T-helper 17 cell (primary cell): ENCODE measurements at regions not wholly inside any gene's neighbourhood (a gene's known extent, or its start where the extent isn't known, plus 50 kb on each side); places are given as distances from the start of the nearest gene placed in this dataset.

Source experiments
- ATAC-seq: fragments of 150-1000 bp; cut with Tn5 transposase; 2 replicates; pipeline ENCODE4 v1.10.0; 2021; ENCODE audit warnings: mild to moderate bottlenecking, moderate library complexity
- DNase-seq, 3 donors: peaks; one replicate each; pipeline versions ENCODE4 v3.0.0 to v3.0.0-alpha.2; 2020 to 2021
- H3K9me3 ChIP-seq: one replicate; pipeline ENCODE4 v1.7.0; 2013; ENCODE audit warnings: low read length, mild to moderate bottlenecking; ENCODE audit not compliant: control insufficient read depth, poor library complexity, severe bottlenecking
- H3K27ac Mint-ChIP-seq: one replicate; pipeline ENCODE4 v1.8.0; 2022; ENCODE audit warnings: mild to moderate bottlenecking, moderate library complexity, mixed read lengths
- H3K27me3 Mint-ChIP-seq: one replicate; pipeline ENCODE4 v1.8.0; 2022; ENCODE audit warnings: mixed read lengths
- H3K36me3 Mint-ChIP-seq: one replicate; pipeline ENCODE4 v1.8.0; 2022; ENCODE audit warnings: low read depth, mixed read lengths
- H3K4me1 Mint-ChIP-seq: one replicate; pipeline ENCODE4 v1.8.0; 2022; ENCODE audit warnings: mild to moderate bottlenecking, mixed read lengths
- H3K4me3 Mint-ChIP-seq: one replicate; pipeline ENCODE4 v1.8.0; 2022; ENCODE audit warnings: mild to moderate bottlenecking, moderate library complexity, mixed read lengths

DNA sequence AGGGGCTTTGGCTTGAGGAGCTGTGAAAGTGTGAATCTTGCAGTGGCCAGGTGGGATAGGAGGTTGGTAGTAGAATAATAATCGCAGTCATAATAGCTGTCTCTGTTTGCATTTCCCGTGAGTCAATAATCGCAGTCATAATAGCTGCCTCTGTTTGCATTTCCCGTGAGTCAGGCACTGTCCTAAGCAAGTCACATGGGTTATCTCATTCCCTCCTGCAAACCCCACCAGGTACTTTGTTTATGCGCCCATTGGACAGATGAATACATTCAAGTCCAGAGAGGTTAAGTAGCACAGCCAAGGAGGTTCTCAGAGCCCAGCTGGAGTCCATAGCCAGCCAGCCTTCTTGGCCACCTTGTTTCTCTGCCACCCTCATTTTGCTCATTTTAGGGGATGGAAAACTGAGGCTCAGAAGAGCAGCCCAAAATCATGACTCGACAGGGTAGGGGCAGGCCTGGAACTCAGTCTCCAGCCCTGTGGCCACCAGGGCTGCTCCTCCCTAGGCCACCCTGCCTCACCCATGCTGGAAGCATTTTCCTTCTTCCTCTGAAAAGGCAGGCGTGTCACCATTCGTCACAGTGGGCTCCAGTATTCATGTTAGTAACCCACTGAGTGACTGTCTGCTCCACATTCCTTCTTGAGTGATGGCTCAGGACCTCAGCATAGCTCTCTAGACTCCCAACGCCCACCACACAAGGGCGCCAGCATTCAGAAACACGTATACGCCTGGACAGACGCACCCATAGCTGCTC, 206.2 kb downstream of the URI1 start:
- Mint-ChIP-seq H3K4me3 (no peak overlapping the region), H3K27ac (no peak overlapping the region), H3K36me3 (no peaks in the 10 kb centered on the region), H3K27me3 (peaks cover 35% of the 10 kb centered on the region), H3K4me1 (no peaks in the 10 kb centered on the region)
- DNase-seq = no peak
- ATAC-seq = no peak
- no peaks in the 10 kb centered on the region for H3K9me3 ChIP-seq

- H3K4me3 Mint-ChIP-seq = no peak overlapping the region
- no peaks in the 10 kb centered on the region for H3K4me1 Mint-ChIP-seq
- no peaks in the 10 kb centered on the region for H3K36me3 Mint-ChIP-seq
- DNase-seq (no peak), ATAC-seq (no peak)
- peak overlapping the region; percentile 43 for H3K27ac Mint-ChIP-seq
- H3K9me3 ChIP-seq = no peaks in the 10 kb centered on the region
- H3K27me3 Mint-ChIP-seq = peaks cover 36% of the 10 kb centered on the region
These were observed 206.8 kb downstream of the URI1 start for GRCh38 chr19:30148803-30149202.

- DNase-seq (no peak), ATAC-seq (no peak)
- Mint-ChIP-seq H3K27ac (peak overlapping the region; percentile 43), H3K4me1 (no peaks in the 10 kb centered on the region), H3K4me3 (no peak overlapping the region), H3K36me3 (no peaks in the 10 kb centered on the region), H3K27me3 (peaks cover 37% of the 10 kb centered on the region)
- H3K9me3 ChIP-seq = no peaks in the 10 kb centered on the region
These were observed 207.3 kb downstream of the URI1 start for GRCh38 chr19:30149300-30149699.

DNA sequence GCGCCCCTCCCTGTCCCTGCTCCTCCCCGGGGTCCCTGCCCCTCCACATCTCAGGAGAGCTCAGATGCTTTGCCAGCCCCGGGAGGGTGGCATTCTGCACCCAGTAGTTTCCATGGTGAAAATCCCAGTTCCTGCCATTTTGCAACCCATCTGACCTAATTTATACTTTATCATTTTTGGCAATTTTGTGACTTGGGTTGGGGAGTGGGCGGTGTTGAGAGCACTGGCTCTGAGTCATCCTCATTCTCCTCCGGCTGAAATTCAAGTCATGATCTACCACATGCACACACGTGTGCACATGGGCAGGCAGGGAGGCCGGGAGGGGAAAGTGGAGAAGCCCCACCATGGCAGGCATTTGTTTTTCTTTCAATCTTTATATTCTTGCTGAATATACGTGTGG, 208.6 kb downstream of the URI1 start:
- no peak overlapping the region for H3K4me3 Mint-ChIP-seq
- ATAC-seq (no peak), DNase-seq (no peak)
- H3K4me1 Mint-ChIP-seq = no peaks in the 10 kb centered on the region
- H3K27me3 Mint-ChIP-seq = peaks cover 37% of the 10 kb centered on the region
- no peaks in the 10 kb centered on the region for H3K36me3 Mint-ChIP-seq
- H3K9me3 ChIP-seq = no peaks in the 10 kb centered on the region
- no peak overlapping the region for H3K27ac Mint-ChIP-seq

DNA sequence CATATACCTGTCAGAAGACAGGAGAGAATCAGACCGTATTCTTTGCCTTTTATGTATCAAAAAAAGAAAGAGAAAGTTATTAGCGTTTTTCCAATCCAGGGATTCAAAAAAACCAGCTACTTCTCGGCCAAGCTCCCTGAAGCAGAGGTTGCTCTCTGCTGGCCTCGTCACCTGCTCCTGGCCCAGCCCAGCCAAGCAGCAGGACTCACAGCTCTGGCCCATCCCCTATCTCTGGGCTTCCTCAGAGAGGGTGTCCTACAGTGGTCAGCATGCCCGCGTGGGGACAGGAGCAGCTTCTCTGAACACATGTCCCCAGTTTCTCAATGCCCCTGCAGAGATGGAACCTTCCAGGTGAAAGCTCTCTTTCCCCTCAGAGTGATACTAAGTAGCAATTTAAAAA, 209.0 kb downstream of the URI1 start:
- no peak for ATAC-seq
- no peaks in the 10 kb centered on the region for H3K9me3 ChIP-seq
- no peak overlapping the region for H3K4me3 Mint-ChIP-seq
- no peaks in the 10 kb centered on the region for H3K4me1 Mint-ChIP-seq
- no peak overlapping the region for H3K27ac Mint-ChIP-seq
- no peak for DNase-seq
- peaks cover 33% of the 10 kb centered on the region for H3K27me3 Mint-ChIP-seq
- H3K36me3 Mint-ChIP-seq = no peaks in the 10 kb centered on the region

- DNase-seq (no peak), ATAC-seq (no peak)
- Mint-ChIP-seq H3K4me1 (no peaks in the 10 kb centered on the region), H3K4me3 (no peak overlapping the region), H3K36me3 (no peaks in the 10 kb centered on the region), H3K27me3 (peaks cover 32% of the 10 kb centered on the region), H3K27ac (no peak overlapping the region)
- no peaks in the 10 kb centered on the region for H3K9me3 ChIP-seq
These were observed 210.7 kb downstream of the URI1 start for GRCh38 chr19:30152510-30153291.

GRCh38 chr19:30153326-30154210, 211.5 kb downstream of the URI1 start:
- no peak for DNase-seq
- no peak overlapping the region for H3K27ac Mint-ChIP-seq
- no peak overlapping the region for H3K4me3 Mint-ChIP-seq
- ATAC-seq = no peak
- no peaks in the 10 kb centered on the region for H3K4me1 Mint-ChIP-seq
- H3K9me3 ChIP-seq = no peaks in the 10 kb centered on the region
- peaks cover 30% of the 10 kb centered on the region for H3K27me3 Mint-ChIP-seq
- no peaks in the 10 kb centered on the region for H3K36me3 Mint-ChIP-seq

- Mint-ChIP-seq H3K4me3 (no peak overlapping the region), H3K27ac (no peak overlapping the region), H3K4me1 (no peaks in the 10 kb centered on the region), H3K36me3 (no peaks in the 10 kb centered on the region), H3K27me3 (peaks cover 23% of the 10 kb centered on the region)
- DNase-seq (no peak), ATAC-seq (no peak)
- no peaks in the 10 kb centered on the region for H3K9me3 ChIP-seq
These were observed 212.4 kb downstream of the URI1 start for GRCh38 chr19:30154410-30154809.

DNA sequence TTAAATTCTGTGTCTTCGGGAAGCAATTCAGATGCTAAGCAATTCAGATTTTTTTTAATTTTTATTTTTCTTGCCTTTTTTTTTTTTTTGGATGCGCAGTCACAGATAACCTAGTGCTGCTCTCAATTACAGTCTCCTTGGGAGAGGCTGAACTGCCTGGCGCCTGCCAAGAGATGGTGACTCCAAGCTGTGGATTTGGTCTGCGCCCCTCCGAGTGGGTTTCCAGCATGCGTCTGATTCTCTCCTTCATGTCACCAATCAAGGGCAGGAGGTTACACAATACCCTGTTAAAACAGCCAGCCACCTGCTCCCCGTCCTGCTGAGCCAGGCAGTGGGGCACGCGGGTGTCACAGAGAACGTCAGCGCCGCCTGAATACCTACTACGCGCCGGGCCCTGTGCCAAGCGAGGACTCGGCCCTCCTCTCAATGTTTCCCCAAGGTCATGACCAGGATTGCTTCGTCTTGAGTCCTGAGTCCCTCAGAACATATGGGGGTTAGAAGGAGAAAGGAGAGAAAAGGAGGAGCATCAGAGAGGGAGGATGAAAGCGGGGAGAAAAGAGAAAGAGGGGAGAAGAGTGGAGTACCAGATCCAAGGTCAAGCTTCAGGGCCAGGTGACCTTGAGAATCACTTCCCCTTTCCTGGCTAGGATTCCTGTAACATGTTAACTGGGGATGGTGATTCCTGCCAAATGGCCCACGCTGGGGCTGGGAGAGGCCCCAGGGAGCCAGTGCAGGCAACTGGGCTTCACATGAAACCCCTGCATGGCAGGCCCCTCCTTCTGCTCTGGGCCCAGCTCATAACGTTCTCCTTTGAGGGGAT, 213.6 kb downstream of the URI1 start:
- peaks cover 23% of the 10 kb centered on the region for H3K27me3 Mint-ChIP-seq

GRCh38 chr19:30156646-30157045, 214.6 kb downstream of the URI1 start:
- no peaks in the 10 kb centered on the region for H3K9me3 ChIP-seq
- Mint-ChIP-seq H3K27ac (no peak overlapping the region), H3K36me3 (no peaks in the 10 kb centered on the region), H3K4me1 (no peaks in the 10 kb centered on the region), H3K4me3 (no peak overlapping the region), H3K27me3 (peaks cover 23% of the 10 kb centered on the region)
- ATAC-seq (no peak), DNase-seq (no peak)

More for the DNA sequence above, 213.6 kb downstream of the URI1 start:
- no peaks in the 10 kb centered on the region for H3K36me3 Mint-ChIP-seq
- no peak overlapping the region for H3K27ac Mint-ChIP-seq
- no peak overlapping the region for H3K4me3 Mint-ChIP-seq
- ATAC-seq (no peak), DNase-seq (no peak)
- H3K9me3 ChIP-seq = no peaks in the 10 kb centered on the region
- H3K4me1 Mint-ChIP-seq = no peaks in the 10 kb centered on the region

GRCh38 chr19:30158067-30158892, 213.9 kb upstream of the ZNF536 start:
- ATAC-seq = no peak
- Mint-ChIP-seq H3K27ac (no peak overlapping the region), H3K4me1 (no peaks in the 10 kb centered on the region), H3K27me3 (peaks cover 16% of the 10 kb centered on the region), H3K36me3 (no peaks in the 10 kb centered on the region), H3K4me3 (no peak overlapping the region)
- DNase-seq = no peak
- no peaks in the 10 kb centered on the region for H3K9me3 ChIP-seq

DNA sequence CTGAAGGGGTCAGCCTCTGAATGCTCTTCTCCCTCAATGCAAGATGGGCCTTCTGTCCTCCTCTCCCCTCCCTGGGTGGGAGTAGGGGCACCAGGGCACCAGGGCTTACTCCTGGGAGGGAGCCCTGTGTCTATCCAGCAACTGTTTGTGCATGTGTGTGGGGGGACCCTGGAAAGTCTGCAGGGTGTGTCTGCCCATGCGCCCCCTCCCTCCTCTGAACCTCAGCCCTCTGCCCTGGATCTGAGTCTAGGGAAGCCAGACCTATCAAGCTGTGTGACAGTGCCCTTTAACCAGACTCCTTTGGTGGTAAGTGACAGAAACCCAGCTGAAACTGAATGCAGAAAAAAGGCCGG, 213.3 kb upstream of the ZNF536 start:
- ATAC-seq = no peak
- Mint-ChIP-seq H3K4me3 (no peak overlapping the region), H3K27me3 (peaks cover 16% of the 10 kb centered on the region), H3K27ac (no peak overlapping the region), H3K4me1 (no peaks in the 10 kb centered on the region), H3K36me3 (no peaks in the 10 kb centered on the region)
- DNase-seq = no peak
- no peaks in the 10 kb centered on the region for H3K9me3 ChIP-seq
